Testis (tissue), 2 donors: ENCODE measurements at regions not wholly inside any gene's neighbourhood (a gene's known extent, or its start where the extent isn't known, plus 50 kb on each side); places are given as distances from the start of the nearest gene placed in this dataset.

ENCODE experiments used
- DNase-seq: peaks from one replicate; pipeline ENCODE4 v3.0.0-alpha.2; 2019
- H3K27ac ChIP-seq, 2 donors: fragments of 200-600 bp; sonication (generic); one replicate each; pipeline ENCODE4 v1.5.1; 2019
- H3K27me3 ChIP-seq: fragments of 200-600 bp; sonication (generic); one replicate; pipeline ENCODE4 v1.5.1; 2019
- H3K36me3 ChIP-seq: fragments of 200-600 bp; sonication (generic); one replicate; pipeline ENCODE4 v1.5.1; 2017; ENCODE audit warnings: low read depth; ENCODE audit errors: missing control alignments
- H3K4me1 ChIP-seq: fragments of 200-600 bp; sonication (generic); one replicate; pipeline ENCODE4 v1.5.1; 2019
- H3K4me3 ChIP-seq, 2 donors: fragments of 200-600 bp; sonication (generic); one replicate each; pipeline ENCODE4 v1.5.1; 2017 to 2019
- H3K9me3 ChIP-seq: fragments of 200-600 bp; sonication (generic); one replicate; pipeline ENCODE4 v1.5.1; 2017
- POLR2A ChIP-seq: fragments of 450-650 bp; IDR thresholded peaks from one replicate; pipeline ENCODE4 v1.6.1; 2017; ENCODE audit warnings: antibody characterized with exemption, mild to moderate bottlenecking, moderate library complexity
- WGBS, 2 donors: methylation state at CpG; one replicate each; pipeline ENCODE4 v1.1.5; 2018; 5-methylcytosine and 5-hydroxymethylcytosine counted together
- intact Hi-C: fragments of 100-400 bp; cut with DNase I; formaldehyde crosslinking; loops from one replicate; pipeline ENCODE4 v1.15.1; 2023; ENCODE audit warnings: low total_unique reads
- TF ChIP-seq, protein P1 (sequence below), 3 experiments: fragments of 450-650 bp in 2 of 3; fragments of 200-600 bp in 1 of 3; sonication (generic) in 1 of 3; IDR thresholded peaks; one replicate each; pipeline ENCODE4 v1.5.1; 2016 to 2019; ENCODE audit warnings: antibody characterized with exemption in 3 of 3, mild to moderate bottlenecking in 2 of 3, moderate library complexity in 1 of 3

- Histone ChIP-seq H3K4me3 (no peak overlapping the region), H3K27ac (no peak overlapping the region), H3K36me3 (no peaks in the 10 kb centered on the region), H3K9me3 (no peaks in the 10 kb centered on the region), H3K4me1 (no peaks in the 10 kb centered on the region), H3K27me3 (no peaks in the 10 kb centered on the region)
- TF ChIP-seq, protein P1, sequence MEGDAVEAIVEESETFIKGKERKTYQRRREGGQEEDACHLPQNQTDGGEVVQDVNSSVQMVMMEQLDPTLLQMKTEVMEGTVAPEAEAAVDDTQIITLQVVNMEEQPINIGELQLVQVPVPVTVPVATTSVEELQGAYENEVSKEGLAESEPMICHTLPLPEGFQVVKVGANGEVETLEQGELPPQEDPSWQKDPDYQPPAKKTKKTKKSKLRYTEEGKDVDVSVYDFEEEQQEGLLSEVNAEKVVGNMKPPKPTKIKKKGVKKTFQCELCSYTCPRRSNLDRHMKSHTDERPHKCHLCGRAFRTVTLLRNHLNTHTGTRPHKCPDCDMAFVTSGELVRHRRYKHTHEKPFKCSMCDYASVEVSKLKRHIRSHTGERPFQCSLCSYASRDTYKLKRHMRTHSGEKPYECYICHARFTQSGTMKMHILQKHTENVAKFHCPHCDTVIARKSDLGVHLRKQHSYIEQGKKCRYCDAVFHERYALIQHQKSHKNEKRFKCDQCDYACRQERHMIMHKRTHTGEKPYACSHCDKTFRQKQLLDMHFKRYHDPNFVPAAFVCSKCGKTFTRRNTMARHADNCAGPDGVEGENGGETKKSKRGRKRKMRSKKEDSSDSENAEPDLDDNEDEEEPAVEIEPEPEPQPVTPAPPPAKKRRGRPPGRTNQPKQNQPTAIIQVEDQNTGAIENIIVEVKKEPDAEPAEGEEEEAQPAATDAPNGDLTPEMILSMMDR (IDR thresholded peaks at IDR 0.05) = no peak
- no peak for TF ChIP-seq POLR2A
- intact Hi-C loops = no loop called here
- 84% methylated on average over 8 of the region's 8 CpGs for WGBS, 2 donors
- no peak for DNase-seq
Measured at GRCh38 chr17:77649717-77650211, 308.7 kb upstream of the TNRC6C start.

DNA sequence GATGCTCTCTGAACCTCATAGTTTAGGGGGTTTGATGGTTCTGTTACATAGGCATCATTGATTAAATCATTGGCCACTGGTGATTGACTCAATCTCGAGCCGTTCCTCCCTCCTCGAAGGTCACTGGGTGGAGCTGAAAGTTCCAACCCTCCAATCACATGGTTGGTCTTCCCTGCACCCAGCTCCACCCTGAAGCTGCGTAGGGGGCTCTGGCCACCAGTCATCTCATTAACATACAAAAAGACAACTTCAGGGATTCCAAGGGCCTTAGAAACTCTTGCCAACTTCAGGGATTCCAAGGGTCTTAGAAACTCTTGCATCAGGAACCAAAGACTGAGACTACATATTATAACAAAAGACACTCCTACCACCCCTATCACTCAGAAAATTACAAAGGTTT, 306.5 kb upstream of the TNRC6C start:
- Histone ChIP-seq H3K9me3 (no peaks in the 10 kb centered on the region), H3K27ac (no peak overlapping the region), H3K27me3 (no peaks in the 10 kb centered on the region), H3K36me3 (no peaks in the 10 kb centered on the region), H3K4me3 (no peak overlapping the region), H3K4me1 (no peaks in the 10 kb centered on the region)
- no peak for TF ChIP-seq POLR2A
- TF ChIP-seq, protein P1 (IDR thresholded peaks at IDR 0.05) = no peak
- intact Hi-C loops = no loop called here
- 75 to 82% methylated on average over 4 of the region's 4 CpGs for WGBS, 2 donors
- DNase-seq = no peak

DNA sequence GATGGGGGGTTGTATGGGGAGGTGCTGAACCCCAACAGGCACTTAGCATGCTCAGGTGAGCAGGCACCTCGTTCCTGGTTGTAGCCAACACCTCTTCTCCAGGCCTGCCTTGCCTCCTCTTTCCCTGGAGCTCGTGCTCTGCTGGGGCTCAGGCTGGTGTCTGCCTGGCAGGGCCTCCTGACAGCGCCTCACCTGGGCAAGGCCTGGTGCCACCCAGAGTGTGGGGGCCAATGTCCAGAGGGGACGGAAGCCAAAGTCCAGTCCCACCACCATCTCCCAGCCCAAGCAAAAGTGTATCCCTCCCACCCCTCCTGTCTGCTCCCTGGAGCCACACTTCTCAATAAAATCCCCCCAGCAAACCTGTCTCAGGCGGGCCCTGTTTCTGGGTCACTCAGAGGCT, 304.2 kb upstream of the TNRC6C start:
- Histone ChIP-seq H3K27me3 (no peaks in the 10 kb centered on the region), H3K4me1 (no peaks in the 10 kb centered on the region), H3K36me3 (no peaks in the 10 kb centered on the region), H3K4me3 (no peak overlapping the region), H3K9me3 (no peaks in the 10 kb centered on the region), H3K27ac (no peak overlapping the region)
- TF ChIP-seq POLR2A = no peak
- TF ChIP-seq, protein P1 (IDR thresholded peaks at IDR 0.05) = no peak
- intact Hi-C loops = no loop called here
- no peak for DNase-seq
- whole genome bisulfite sequencing, 2 donors = 91 to 92% methylated on average over 5 of the region's 5 CpGs

DNA sequence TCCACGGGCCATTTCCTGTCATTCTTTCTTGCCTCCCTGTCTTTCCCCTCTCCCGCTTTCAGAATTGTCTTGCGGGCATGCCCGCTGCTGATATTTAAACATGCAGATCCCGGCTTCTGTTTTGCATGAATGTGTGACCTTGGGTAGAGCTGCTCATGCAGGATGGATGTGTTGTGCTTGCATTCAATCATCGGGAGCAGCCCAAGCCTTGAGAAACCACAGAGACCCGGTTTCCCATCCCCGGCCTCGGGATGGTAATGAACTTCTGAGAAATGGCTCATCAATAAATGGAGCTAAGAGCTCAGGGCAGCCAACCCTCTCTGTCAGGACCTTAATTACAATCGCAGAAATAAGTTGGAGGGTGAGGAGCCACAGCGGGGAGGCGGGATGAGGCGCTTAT, 303.7 kb upstream of the TNRC6C start:
- H3K27me3 ChIP-seq = no peaks in the 10 kb centered on the region
- H3K9me3 ChIP-seq = no peaks in the 10 kb centered on the region
- TF ChIP-seq, protein P1 (IDR thresholded peaks at IDR 0.05) = no peak
- no peak for TF ChIP-seq POLR2A
- no peak for DNase-seq
- no peak overlapping the region for H3K27ac ChIP-seq
- 47 to 68% methylated on average over 13 of the region's 13 CpGs for WGBS, 2 donors
- no peaks in the 10 kb centered on the region for H3K4me1 ChIP-seq
- H3K36me3 ChIP-seq = no peaks in the 10 kb centered on the region
- intact Hi-C loops = no loop called here
- H3K4me3 ChIP-seq = no peak overlapping the region

GRCh38 chr17:77656054-77656453, 302.4 kb upstream of the TNRC6C start:
- H3K27me3 ChIP-seq = no peaks in the 10 kb centered on the region
- DNase-seq = no peak
- no peak for TF ChIP-seq POLR2A
- TF ChIP-seq, protein P1 (IDR thresholded peaks at IDR 0.05) = no peak
- H3K4me3 ChIP-seq = no peak overlapping the region
- H3K4me1 ChIP-seq = no peaks in the 10 kb centered on the region
- no peaks in the 10 kb centered on the region for H3K36me3 ChIP-seq
- H3K27ac ChIP-seq = no peak overlapping the region
- no peaks in the 10 kb centered on the region for H3K9me3 ChIP-seq
- WGBS, 2 donors = 80 to 84% methylated on average over 9 of the region's 9 CpGs
- intact Hi-C loops = no loop called here
